ENCODE measurements at regions not wholly inside any gene's neighbourhood (a gene's known extent, or its start where the extent isn't known, plus 50 kb on each side); places are given as distances from the start of the nearest gene placed in this dataset.

DNA sequence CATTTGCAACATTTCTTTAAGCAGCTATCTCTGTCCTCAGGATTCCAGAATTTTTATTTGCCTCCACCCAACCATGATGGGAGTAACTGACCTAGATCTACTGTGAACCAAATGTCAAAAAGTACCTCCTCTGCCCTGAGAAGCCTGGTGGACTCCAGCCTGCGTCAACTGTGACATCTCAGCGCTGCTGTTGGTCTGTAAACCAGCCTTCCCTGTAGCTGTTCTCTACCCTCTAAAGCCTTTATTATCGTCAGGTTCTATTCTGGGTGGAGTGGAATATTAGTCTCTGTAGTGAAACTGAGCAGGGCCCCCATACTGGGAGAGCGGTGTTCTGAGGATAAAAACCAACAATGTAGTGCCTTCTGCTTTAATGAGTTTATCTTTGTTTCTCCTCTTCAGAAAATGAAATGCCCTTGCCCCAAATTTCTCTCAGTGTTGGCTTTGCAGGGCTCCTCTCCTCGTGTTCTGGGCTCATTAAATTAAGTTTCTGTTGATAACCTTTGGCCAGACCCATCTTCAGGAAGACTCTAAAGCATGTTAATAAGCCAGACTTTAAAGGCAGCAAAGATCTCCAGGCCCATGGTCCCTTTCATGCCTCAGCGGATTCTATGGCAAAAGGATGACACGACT lies 223.1 kb upstream of the PLXNA2 start:
- TF ChIP-seq EZH2 (IDR thresholded peaks at IDR 0.05; ENCODE audit: borderline replicate concordance, low read length): no peak
- TF ChIP-seq, protein P1, sequence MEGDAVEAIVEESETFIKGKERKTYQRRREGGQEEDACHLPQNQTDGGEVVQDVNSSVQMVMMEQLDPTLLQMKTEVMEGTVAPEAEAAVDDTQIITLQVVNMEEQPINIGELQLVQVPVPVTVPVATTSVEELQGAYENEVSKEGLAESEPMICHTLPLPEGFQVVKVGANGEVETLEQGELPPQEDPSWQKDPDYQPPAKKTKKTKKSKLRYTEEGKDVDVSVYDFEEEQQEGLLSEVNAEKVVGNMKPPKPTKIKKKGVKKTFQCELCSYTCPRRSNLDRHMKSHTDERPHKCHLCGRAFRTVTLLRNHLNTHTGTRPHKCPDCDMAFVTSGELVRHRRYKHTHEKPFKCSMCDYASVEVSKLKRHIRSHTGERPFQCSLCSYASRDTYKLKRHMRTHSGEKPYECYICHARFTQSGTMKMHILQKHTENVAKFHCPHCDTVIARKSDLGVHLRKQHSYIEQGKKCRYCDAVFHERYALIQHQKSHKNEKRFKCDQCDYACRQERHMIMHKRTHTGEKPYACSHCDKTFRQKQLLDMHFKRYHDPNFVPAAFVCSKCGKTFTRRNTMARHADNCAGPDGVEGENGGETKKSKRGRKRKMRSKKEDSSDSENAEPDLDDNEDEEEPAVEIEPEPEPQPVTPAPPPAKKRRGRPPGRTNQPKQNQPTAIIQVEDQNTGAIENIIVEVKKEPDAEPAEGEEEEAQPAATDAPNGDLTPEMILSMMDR (conservative IDR thresholded peaks at IDR 0.05 in 1 of 2, IDR thresholded peaks at IDR 0.05 in 1 of 2; ENCODE audit: extremely low read depth in 1 of 2, insufficient read depth in 1 of 2, low read depth in 1 of 2, low read length in 2 of 2): no peak
